GM21576 (cell line): ENCODE measurements at regions not wholly inside any gene's neighbourhood (a gene's known extent, or its start where the extent isn't known, plus 50 kb on each side); places are given as distances from the start of the nearest gene placed in this dataset.

Experiments
- ATAC-seq: cut with Tn5 transposase; IDR thresholded peaks from one replicate; pipeline ENCODE4 v1.9.1; 2021; ENCODE audit warnings: mild to moderate bottlenecking, moderate library complexity; ENCODE audit not compliant: unreplicated experiment

DNA sequence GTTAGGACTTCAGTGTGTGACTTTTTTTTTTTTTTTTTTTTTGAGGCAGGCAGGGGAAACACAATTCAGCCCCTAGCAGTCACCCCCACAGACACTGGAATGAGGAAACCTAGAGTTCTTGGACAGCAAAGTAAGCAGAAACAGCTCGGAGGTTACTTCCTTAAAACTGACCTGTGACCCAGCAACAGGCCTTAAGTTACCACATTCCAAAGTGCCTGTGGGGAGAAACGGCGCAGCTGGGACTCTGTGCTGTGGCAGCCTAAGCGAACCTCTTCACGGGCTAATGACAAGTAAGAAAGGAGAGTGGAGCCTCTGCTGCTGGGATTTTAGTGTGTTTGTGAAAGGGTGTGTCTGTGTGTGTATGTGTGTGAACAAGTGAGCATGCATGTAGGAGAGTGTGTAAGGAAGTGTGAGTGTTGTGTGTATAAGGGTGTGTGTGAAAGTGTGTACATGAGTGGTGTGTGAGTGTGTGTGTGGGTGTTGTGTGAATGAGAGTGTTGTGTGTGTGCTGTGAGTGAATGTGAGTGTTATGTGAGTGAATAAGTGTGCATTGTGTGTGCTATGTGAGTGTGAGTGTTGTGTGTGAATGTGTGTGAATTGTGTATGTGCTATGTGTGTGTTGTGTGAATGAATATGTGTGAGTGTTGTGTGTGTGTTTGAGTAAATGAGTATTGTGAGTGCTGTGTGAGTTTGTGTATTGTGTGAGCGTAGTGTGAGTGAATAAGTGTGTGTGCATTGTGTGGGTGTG lies 180.8 kb downstream of the BRINP2 start:
- ATAC-seq, result no peak

DNA sequence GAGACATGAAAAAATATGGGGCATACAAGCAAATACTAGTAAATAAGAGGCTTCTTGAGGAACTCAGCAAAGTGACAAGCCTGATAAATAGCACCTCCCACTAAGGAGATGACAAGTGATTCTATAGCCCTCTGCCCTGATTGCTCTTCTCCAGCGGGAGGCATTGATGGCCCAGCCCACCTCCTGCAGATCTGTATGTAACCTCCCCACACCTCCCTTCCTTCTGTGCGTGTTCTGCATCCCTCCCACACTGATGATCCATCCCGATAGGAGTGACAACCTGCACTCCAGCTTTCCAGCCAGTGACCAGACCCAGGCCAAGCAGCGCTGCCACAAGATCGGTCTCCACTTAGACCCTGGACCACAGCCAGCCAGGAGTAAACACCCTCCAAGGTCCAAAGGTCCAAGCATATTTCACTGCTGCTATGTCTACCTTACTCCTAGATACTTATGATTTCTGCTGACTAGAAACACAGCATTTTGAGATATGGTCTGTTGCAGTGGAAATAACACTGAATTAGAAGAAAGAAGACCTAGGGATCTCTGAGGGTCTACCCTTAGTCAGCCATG lies 176.1 kb downstream of the BRINP2 start:
- ATAC-seq, result no peak

DNA sequence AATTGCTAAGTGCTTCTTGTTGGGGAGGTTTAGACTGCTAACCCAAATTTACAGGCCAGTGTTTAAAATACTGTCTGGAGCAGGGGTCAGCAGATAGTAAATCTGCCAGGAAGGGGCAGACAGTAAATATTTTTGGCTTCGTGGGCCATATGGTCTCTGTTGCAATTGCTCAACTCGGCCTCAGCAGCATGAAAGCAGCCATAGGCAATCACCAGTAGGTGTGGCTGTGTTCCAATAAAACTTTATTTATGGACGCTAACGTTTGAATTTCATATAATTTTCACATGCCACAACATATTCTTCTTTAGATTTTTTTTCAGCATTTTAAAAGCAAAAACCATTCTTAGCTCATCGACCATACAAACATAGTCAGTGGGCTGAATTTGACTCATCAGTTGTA lies 172.7 kb downstream of the BRINP2 start:
- ATAC-seq, result no peak

DNA sequence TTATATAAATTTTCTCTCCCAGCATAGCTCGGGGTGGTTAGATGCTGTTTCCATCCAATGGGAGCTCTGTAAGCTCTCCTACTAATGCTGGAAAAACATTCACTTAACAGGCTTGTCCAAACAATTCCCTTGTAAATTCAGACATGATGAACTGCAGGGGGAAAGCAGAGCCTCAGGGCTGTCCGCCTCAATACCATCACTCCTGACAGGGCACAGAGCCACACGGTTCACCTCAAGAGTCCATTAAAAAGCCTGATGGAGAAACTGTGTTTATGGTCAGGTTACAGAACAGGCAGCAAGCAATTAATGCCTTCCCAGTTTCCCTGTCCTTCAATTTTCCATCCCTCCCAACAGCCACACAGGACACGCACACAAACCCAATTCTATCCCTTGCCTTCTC lies 171.0 kb downstream of the BRINP2 start:
- ATAC-seq, result no peak

GRCh38 chr1:177340601-177341067 lies 169.9 kb downstream of the BRINP2 start:
- ATAC-seq, result no peak

DNA sequence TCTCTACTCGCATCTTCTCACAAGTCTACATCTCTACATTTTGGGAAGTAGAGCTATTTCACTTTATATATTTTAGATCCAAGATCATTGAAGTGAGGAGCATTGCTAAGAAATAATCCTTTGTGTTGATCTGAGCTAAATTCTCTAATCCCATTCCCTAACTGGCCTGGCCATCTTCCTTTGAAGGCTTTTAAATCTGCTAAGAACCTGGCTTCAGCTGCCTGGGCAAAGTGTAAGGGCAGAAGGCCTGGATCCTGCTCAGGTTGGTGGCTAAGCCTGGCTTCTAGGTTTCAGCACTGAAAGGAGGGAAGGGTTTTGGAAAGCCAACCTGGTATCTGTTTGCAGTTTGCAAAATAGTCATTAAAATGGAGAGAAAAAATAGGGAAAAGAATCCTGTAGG lies 167.6 kb downstream of the BRINP2 start:
- no peak for ATAC-seq

- no peak for ATAC-seq
These were observed 164.1 kb downstream of the BRINP2 start for GRCh38 chr1:177334903-177335302.

DNA sequence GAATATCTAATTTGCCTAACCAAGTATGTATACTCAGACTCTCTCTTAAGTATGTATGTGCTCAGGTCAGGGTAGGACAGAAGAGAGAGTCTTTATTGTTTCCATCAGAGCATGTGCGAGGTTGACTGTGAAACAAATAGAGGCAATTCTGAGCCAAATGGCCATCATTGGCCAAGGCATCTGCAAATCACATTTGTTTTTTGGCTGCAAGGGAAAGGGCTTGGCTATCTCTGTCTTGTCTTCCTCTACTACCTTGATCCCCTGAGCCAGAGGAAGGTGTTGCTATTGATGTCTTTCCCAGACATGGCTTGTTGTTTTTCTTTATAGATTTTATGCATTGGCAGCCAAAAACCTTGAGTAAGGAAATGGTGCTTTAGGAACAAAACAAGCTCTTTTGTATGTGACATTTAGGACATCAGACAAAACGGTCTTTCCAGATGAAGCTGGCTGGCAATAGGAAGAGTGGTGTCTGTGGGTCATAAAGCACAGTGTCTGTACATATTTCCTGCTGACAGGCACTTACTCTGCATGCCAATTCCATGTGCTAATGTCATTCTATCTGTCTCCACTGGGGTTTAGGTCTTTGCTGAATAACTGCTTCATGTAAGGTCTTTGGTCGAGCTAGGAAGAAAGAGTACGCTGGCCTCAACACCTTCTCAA lies 163.3 kb downstream of the BRINP2 start:
- ATAC-seq, result no peak
